ENCODE measurements at regions not wholly inside any gene's neighbourhood (a gene's known extent, or its start where the extent isn't known, plus 50 kb on each side); places are given as distances from the start of the nearest gene placed in this dataset.

DNA sequence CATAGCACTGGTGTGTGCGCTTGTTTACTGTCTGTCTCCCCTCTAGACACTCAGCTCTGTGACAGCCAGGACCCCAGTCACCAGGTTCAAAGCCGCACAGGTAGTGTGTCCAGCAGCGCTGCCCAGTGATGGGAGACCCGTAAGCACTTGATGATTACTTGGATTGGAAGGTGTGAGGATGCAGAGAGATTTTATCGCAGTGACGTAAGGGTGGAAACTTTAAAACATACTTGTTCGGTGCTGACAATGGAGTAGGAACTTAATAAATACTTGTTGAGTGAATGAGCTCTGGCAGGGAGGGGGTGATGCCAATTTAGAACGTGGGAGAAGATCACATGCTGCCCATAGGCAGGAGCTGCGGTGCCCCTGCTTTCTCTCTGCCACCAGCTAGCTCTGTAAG lies 99.2 kb upstream of the PITX1 start:
- WGBS, 3 donors, result 85 to 88% (median 87%) methylated on average over 9 of the region's 9 CpGs

DNA sequence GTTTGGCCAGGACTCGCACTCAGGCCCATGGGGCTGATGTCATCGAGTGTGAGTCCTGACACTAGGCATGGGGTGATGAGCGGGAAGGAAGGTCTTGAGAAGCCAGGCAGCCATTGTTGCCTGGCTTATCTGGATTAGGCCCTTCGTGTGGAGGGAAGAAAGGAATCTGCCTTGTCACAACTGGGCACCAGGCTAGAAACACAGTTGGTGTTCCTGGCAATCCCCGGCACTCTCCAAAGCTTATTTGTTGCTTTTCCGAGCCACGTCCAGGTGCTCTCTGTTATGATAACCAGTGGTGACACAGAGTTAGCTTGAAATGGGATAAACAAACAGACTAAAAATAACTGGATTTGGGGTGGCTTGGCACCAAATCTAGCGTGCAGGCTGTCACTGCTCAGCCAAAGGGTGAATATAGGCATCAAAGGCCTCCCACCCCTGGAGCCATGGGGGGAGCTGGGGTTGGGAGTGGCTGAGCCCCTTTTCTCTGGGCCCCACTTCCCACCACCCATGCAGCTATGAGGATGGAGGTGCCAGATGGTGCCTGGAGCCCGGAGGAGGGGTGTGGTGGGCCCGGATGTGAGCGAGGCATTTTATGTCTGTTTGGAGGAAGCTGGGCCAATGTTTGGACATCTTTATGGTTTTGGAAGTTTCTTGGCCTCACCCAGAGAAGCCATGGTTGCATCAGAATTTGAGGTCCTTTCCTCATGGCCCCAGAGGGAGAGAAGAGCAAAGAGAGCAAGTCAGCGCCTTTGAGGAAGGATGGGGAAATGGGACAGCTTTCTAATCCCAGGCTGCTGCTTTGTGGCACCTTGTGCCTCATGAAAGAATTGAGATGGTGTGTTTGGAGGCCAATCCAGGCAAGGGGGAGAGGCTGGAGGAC lies 98.0 kb upstream of the PITX1 start:
- H3K36me3 ChIP-seq (ENCODE audit: control insufficient read depth in 3 of 3, insufficient read depth in 2 of 3, low read depth in 1 of 3, low read length in 3 of 3), result peaks cover 0 to 2% (median 0%) of the 10 kb centered on the region in 3 donors

More for the DNA sequence above, 99.2 kb upstream of the PITX1 start:
- no peak overlapping the region for H3K4me3 ChIP-seq (ENCODE audit: low read depth in 1 of 3, low read length in 3 of 3)
- H3K9me3 ChIP-seq (ENCODE audit: control insufficient read depth in 2 of 2, insufficient read depth in 1 of 2, low read depth in 1 of 2, low read length in 1 of 2), result no peaks in the 10 kb centered on the region
- FAIRE-seq (no peak), DNase-seq (no peak)
- H3K4me1 ChIP-seq (ENCODE audit: control insufficient read depth in 3 of 3, insufficient read depth in 2 of 3, low read depth in 1 of 3, low read length in 2 of 3), result peaks cover 6 to 78% (median 25%) of the 10 kb centered on the region in 3 donors
- H3K36me3 ChIP-seq (ENCODE audit: control insufficient read depth in 3 of 3, insufficient read depth in 2 of 3, low read depth in 1 of 3, low read length in 3 of 3), result peaks cover 0 to 2% (median 0%) of the 10 kb centered on the region in 3 donors
- no peaks in the 10 kb centered on the region for H3K27me3 ChIP-seq (ENCODE audit: control insufficient read depth in 3 of 3, insufficient read depth in 3 of 3, low read length in 3 of 3)
- peak overlapping the region in 2 of 3 donors; percentile 18 to 75 for H3K27ac ChIP-seq (ENCODE audit: low read depth in 1 of 3, low read length in 2 of 3)

DNA sequence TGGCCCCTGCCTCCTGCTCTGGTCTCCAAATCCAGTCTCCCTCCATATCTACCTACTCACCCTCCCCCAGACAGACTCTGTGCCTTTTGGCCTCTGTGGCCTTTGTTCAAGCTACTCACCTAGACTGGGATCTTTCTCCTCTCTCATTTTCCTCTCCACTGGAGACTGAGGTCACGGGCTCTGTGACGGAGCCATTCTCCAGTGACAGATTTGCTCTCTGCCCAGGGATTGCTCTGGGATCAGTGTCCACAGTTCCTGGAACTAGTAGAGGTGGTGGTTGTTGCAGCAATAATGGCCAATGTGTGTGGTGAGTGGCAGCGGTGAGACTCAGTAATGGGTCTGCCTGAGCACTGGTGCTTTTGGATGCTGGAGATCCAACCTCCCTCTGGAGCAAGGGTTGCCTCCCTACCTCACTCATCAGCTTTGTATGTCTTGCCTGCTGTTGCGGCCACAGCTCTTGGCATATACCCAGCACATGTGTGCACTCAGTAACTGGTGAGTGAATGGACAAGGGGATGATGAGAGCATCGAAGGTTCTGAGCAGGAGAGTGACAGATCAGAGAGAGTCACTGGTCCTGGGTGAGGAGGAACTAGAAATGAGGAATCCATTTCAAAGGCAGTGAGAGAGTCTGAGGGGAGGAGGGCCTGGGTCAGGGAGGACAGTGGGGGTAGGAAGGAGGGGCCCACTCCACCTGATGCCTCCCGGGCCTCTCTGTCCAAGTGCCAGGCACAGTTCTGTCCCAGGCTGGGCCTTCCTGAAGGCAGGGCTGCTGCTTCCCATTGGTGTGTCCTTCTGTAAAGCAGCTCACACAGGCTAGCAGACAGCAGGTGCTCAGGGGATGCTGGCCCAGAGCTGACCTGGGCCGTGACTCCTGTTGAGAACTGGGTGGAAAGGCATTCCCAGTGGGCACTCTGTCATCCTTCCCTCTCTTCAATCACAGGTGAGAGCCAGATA lies 96.5 kb upstream of the PITX1 start:
- WGBS, 3 donors, result 76 to 84% (median 76%) methylated on average over 7 of the region's 7 CpGs
- peak; percentile 39 to 72 for DNase-seq
- peak overlapping the region in 1 of 3 donors; percentile 64 for H3K27ac ChIP-seq (ENCODE audit: low read depth in 1 of 3, low read length in 2 of 3)

More for the DNA sequence above, 98.0 kb upstream of the PITX1 start:
- peak overlapping the region in 1 of 3 donors; percentile 28 for H3K27ac ChIP-seq (ENCODE audit: low read depth in 1 of 3, low read length in 2 of 3)
- H3K9me3 ChIP-seq (ENCODE audit: control insufficient read depth in 2 of 2, insufficient read depth in 1 of 2, low read depth in 1 of 2, low read length in 1 of 2), result no peaks in the 10 kb centered on the region
- H3K4me1 ChIP-seq (ENCODE audit: control insufficient read depth in 3 of 3, insufficient read depth in 2 of 3, low read depth in 1 of 3, low read length in 2 of 3), result peaks cover 12 to 78% (median 29%) of the 10 kb centered on the region in 3 donors
- no peaks in the 10 kb centered on the region for H3K27me3 ChIP-seq (ENCODE audit: control insufficient read depth in 3 of 3, insufficient read depth in 3 of 3, low read length in 3 of 3)
- DNase-seq (no peak), FAIRE-seq (no peak)
- WGBS, 3 donors, result 77 to 92% (median 83%) methylated on average over 12 of the region's 12 CpGs
- no peak overlapping the region for H3K4me3 ChIP-seq (ENCODE audit: low read depth in 1 of 3, low read length in 3 of 3)

DNA sequence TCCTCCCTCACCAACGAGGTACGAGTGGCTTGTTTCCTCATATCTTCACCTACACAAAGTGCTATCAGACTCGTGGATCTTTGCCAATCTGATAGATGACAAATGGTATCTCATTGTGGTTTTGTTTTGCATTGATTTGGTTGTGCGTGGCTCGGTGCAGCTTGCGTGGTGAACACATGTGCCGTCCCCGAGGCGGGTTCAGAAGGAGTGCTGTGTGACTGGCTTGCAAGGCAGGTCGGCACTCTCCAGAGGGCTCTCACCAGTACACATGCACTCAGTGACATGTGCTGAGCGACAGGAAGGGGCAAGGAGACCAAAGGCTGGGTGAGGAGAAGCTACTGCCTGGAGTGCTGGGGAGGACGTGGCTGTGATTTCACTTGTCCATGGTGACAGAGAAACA lies 95.3 kb upstream of the PITX1 start:
- Histone ChIP-seq H3K36me3 (ENCODE audit: control insufficient read depth in 3 of 3, insufficient read depth in 2 of 3, low read depth in 1 of 3, low read length in 3 of 3) (no peaks in the 10 kb centered on the region), H3K4me3 (ENCODE audit: low read depth in 1 of 3, low read length in 3 of 3) (no peak overlapping the region), H3K9me3 (ENCODE audit: control insufficient read depth in 2 of 2, insufficient read depth in 1 of 2, low read depth in 1 of 2, low read length in 1 of 2) (no peaks in the 10 kb centered on the region), H3K27me3 (ENCODE audit: control insufficient read depth in 3 of 3, insufficient read depth in 3 of 3, low read length in 3 of 3) (no peaks in the 10 kb centered on the region), H3K4me1 (ENCODE audit: control insufficient read depth in 3 of 3, insufficient read depth in 2 of 3, low read depth in 1 of 3, low read length in 2 of 3) (peaks cover 9 to 56% (median 14%) of the 10 kb centered on the region in 3 donors), H3K27ac (ENCODE audit: low read depth in 1 of 3, low read length in 2 of 3) (no peak overlapping the region)
- FAIRE-seq (no peak), DNase-seq (peak in 1 of 2 donors; percentile 38)
- 8 to 38% (median 15%) methylated on average over 12 of the region's 12 CpGs for WGBS, 3 donors

More for the DNA sequence above, 96.5 kb upstream of the PITX1 start:
- H3K9me3 ChIP-seq (ENCODE audit: control insufficient read depth in 2 of 2, insufficient read depth in 1 of 2, low read depth in 1 of 2, low read length in 1 of 2), result no peaks in the 10 kb centered on the region
- no peaks in the 10 kb centered on the region for H3K36me3 ChIP-seq (ENCODE audit: control insufficient read depth in 3 of 3, insufficient read depth in 2 of 3, low read depth in 1 of 3, low read length in 3 of 3)
- H3K27me3 ChIP-seq (ENCODE audit: control insufficient read depth in 3 of 3, insufficient read depth in 3 of 3, low read length in 3 of 3), result no peaks in the 10 kb centered on the region
- no peak for FAIRE-seq
- H3K4me3 ChIP-seq (ENCODE audit: low read depth in 1 of 3, low read length in 3 of 3), result no peak overlapping the region
- peaks cover 12 to 68% (median 24%) of the 10 kb centered on the region in 3 donors for H3K4me1 ChIP-seq (ENCODE audit: control insufficient read depth in 3 of 3, insufficient read depth in 2 of 3, low read depth in 1 of 3, low read length in 2 of 3)

DNA sequence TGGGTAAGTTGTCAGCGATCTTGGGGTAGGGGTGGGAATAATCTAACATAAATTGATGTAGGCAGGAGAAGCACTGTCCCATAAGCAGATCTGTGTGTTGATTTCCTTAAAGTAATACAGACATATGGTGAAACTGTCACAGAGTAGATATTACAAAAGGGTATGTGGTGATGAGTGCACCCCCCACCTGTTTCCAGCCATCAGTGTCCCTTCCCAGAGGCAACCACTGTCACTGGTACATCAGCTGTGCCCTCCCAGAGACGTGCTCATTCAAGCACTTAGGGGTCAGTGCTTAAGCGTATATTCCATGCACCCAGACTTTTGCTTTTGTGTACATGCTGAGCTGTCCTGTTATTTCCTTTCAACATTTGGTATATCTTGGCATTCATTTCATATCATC lies 94.3 kb upstream of the PITX1 start:
- H3K4me1 ChIP-seq (ENCODE audit: control insufficient read depth in 3 of 3, insufficient read depth in 2 of 3, low read depth in 1 of 3, low read length in 2 of 3), result peaks cover 9 to 49% (median 12%) of the 10 kb centered on the region in 3 donors
- no peak overlapping the region for H3K27ac ChIP-seq (ENCODE audit: low read depth in 1 of 3, low read length in 2 of 3)
- no peak overlapping the region for H3K4me3 ChIP-seq (ENCODE audit: low read depth in 1 of 3, low read length in 3 of 3)
- no peaks in the 10 kb centered on the region for H3K27me3 ChIP-seq (ENCODE audit: control insufficient read depth in 3 of 3, insufficient read depth in 3 of 3, low read length in 3 of 3)
- no peak for DNase-seq
- H3K9me3 ChIP-seq (ENCODE audit: control insufficient read depth in 2 of 2, insufficient read depth in 1 of 2, low read depth in 1 of 2, low read length in 1 of 2), result no peaks in the 10 kb centered on the region
- 60 to 90% (median 81%) methylated on average over 3 of the region's 3 CpGs for WGBS, 3 donors
- no peak for FAIRE-seq
- H3K36me3 ChIP-seq (ENCODE audit: control insufficient read depth in 3 of 3, insufficient read depth in 2 of 3, low read depth in 1 of 3, low read length in 3 of 3), result no peaks in the 10 kb centered on the region

DNA sequence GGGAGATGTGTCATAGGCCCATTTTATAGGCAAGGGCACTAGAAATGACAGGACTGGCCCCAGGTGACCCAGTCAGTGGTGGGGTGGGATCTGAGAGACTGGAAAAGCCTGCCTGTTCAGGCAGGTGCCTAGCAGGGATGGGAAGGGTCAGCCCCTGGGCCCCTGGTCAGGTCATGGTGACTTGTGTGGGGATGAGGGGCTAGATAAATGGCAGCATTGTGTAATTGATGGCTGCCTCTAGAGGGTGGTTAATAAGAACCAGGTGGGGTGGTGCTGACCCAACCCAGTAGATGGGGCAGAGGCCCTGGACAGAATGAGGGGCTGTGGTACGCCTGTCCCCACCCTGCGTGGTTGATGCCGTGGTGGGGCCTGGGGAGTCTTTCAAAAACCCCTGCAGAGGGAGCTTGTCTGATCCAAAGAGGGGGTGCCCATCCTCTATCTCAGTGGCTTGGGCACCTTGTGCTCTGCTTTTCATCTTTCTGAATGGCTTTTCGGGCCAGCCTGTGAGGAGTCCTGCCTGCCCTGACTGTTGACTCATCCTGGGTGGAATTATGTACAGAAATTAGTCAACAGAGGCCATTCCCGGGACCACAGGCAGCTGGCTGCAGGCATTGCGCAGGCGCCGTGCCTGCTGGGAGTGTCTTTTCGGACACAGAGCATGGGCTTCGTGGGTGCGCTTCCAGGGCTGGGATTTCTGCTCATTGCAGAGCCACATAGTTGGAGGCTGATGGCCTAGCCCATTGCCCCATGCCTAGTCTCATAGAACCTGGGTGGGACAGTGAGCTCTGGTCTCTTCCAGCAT lies 93.6 kb upstream of the PITX1 start:
- WGBS, 3 donors, result 37 to 60% (median 59%) methylated on average over 11 of the region's 11 CpGs

DNA sequence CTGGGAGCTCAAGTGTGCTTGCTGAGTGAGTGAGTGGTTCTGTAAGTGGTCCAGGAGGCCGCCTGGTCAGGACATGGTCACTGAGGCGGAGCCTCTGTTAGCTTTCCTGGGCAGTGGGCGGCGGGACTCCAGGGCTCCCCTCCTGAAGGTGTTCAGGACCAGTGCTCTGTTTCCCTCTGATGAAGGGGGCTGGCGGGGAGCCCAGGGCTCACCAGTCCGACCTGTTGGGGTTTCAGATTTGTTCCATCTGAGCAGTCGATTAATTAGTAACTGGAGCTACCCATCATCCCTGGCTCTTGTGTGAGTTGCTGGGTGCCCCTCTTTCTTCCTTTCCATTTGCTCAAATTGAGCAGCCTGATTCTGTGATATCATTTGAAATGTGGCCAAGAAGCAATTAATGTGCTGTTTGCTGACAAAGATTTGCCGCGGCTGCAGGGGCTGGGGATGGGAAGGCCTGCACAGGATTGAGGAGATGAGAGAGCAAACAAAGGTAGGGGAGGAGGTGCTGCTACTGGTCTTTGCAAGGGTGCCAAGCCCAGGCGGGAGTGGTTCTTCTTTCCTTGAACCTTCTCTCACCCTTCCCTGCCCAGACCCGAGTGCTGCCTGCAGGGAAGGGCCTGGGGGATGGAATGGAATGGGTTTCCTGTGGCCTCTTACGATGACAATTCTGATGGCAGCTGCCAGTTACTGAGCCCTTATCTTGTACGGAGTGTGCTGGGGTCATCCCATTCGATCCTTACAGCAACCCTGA lies 92.8 kb upstream of the PITX1 start:
- FAIRE-seq (no peak), DNase-seq (peak; percentile 51 to 52)
- Histone ChIP-seq H3K4me3 (ENCODE audit: low read depth in 1 of 3, low read length in 3 of 3) (no peak overlapping the region), H3K27ac (ENCODE audit: low read depth in 1 of 3, low read length in 2 of 3) (peak overlapping the region in 2 of 3 donors; percentile 19 to 49), H3K27me3 (ENCODE audit: control insufficient read depth in 3 of 3, insufficient read depth in 3 of 3, low read length in 3 of 3) (no peaks in the 10 kb centered on the region), H3K9me3 (ENCODE audit: control insufficient read depth in 2 of 2, insufficient read depth in 1 of 2, low read depth in 1 of 2, low read length in 1 of 2) (no peaks in the 10 kb centered on the region), H3K4me1 (ENCODE audit: control insufficient read depth in 3 of 3, insufficient read depth in 2 of 3, low read depth in 1 of 3, low read length in 2 of 3) (peaks cover 9 to 46% (median 12%) of the 10 kb centered on the region in 3 donors), H3K36me3 (ENCODE audit: control insufficient read depth in 3 of 3, insufficient read depth in 2 of 3, low read depth in 1 of 3, low read length in 3 of 3) (no peaks in the 10 kb centered on the region)
- WGBS, 3 donors, result 19 to 46% (median 27%) methylated on average over 14 of the region's 14 CpGs

More for the DNA sequence above, 93.6 kb upstream of the PITX1 start:
- FAIRE-seq (no peak), DNase-seq (no peak)
- Histone ChIP-seq H3K27ac (ENCODE audit: low read depth in 1 of 3, low read length in 2 of 3) (peak overlapping the region in 2 of 3 donors; percentile 19 to 49), H3K4me1 (ENCODE audit: control insufficient read depth in 3 of 3, insufficient read depth in 2 of 3, low read depth in 1 of 3, low read length in 2 of 3) (peaks cover 9 to 43% (median 12%) of the 10 kb centered on the region in 3 donors), H3K9me3 (ENCODE audit: control insufficient read depth in 2 of 2, insufficient read depth in 1 of 2, low read depth in 1 of 2, low read length in 1 of 2) (no peaks in the 10 kb centered on the region), H3K4me3 (ENCODE audit: low read depth in 1 of 3, low read length in 3 of 3) (no peak overlapping the region), H3K27me3 (ENCODE audit: control insufficient read depth in 3 of 3, insufficient read depth in 3 of 3, low read length in 3 of 3) (no peaks in the 10 kb centered on the region), H3K36me3 (ENCODE audit: control insufficient read depth in 3 of 3, insufficient read depth in 2 of 3, low read depth in 1 of 3, low read length in 3 of 3) (no peaks in the 10 kb centered on the region)
